ENCODE measurements at regions not wholly inside any gene's neighbourhood (a gene's known extent, or its start where the extent isn't known, plus 50 kb on each side); places are given as distances from the start of the nearest gene placed in this dataset.

DNA sequence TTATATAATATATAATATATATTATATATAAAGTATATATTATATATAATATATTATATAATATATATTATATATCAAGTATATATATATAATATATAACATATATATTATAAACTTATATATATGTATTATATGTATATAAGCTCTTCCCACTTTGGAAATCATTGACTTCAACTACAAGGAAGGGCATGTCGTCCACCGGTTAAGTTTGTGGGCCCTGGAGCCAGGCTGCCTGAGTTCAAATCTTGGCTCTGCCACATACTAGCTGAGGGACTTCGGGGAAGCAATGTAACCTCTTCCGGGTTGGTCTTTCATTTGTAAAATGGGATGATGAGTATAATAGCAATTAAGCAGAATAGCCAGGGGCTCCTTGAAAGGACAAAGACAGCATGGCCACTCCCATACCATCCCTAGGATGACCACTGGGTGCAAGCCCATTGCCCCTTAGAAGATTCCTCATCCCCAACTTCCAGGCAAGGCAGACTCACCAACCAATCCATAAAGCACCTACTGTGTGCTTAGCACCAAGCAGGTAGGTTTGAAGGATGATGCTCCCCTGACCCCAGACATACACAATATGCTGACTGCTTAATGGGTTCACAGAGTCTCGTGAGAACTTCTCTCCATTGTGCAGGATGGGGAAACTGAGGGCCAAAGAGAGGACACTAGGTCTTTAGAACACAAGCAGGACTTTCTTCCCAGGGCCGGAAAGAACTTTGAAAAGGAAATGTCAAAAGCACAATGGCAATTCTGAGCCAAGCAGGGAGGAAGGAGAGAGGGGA lies 163.2 kb downstream of the MRPL14 start:
- no peaks in the 10 kb centered on the region for H3K9me3 ChIP-seq
- no peaks in the 10 kb centered on the region for H3K36me3 ChIP-seq (ENCODE audit: low read depth, missing control alignments)
- no peak overlapping the region for H3K27ac ChIP-seq
- no peaks in the 10 kb centered on the region for H3K4me1 ChIP-seq
- TF ChIP-seq, protein P1, sequence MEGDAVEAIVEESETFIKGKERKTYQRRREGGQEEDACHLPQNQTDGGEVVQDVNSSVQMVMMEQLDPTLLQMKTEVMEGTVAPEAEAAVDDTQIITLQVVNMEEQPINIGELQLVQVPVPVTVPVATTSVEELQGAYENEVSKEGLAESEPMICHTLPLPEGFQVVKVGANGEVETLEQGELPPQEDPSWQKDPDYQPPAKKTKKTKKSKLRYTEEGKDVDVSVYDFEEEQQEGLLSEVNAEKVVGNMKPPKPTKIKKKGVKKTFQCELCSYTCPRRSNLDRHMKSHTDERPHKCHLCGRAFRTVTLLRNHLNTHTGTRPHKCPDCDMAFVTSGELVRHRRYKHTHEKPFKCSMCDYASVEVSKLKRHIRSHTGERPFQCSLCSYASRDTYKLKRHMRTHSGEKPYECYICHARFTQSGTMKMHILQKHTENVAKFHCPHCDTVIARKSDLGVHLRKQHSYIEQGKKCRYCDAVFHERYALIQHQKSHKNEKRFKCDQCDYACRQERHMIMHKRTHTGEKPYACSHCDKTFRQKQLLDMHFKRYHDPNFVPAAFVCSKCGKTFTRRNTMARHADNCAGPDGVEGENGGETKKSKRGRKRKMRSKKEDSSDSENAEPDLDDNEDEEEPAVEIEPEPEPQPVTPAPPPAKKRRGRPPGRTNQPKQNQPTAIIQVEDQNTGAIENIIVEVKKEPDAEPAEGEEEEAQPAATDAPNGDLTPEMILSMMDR (IDR thresholded peaks at IDR 0.05), result no peak
- TF ChIP-seq POLR2A (IDR thresholded peaks at IDR 0.05), result no peak
- intact Hi-C loops (cut with DNase I; ENCODE audit: low total_unique reads), result no loop called here
- no peak overlapping the region for H3K4me3 ChIP-seq
- WGBS, 2 donors, result 59 to 70% methylated on average over 6 of the region's 6 CpGs
- no peaks in the 10 kb centered on the region for H3K27me3 ChIP-seq
- DNase-seq, result no peak

DNA sequence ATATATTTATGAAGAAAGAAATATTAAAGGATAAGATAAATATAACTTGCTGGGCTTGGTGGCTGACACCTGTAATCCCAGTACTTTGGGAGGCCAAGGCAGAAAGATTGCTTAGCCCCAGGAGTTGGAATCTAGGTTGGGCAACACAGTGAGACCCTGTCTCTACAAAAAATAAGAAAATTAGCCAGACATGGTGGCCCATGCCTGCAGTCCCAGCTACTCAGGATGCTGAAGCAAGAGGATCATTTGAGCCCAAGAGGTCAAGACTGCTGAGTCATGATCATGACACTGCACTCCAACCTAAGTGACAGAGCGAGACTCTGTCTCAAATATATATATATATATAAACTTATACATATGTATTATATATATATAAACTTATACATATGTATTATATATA lies 164.0 kb downstream of the MRPL14 start:
- Histone ChIP-seq H3K4me1 (no peaks in the 10 kb centered on the region), H3K27ac (no peak overlapping the region), H3K9me3 (no peaks in the 10 kb centered on the region), H3K36me3 (ENCODE audit: low read depth, missing control alignments) (no peaks in the 10 kb centered on the region), H3K4me3 (no peak overlapping the region), H3K27me3 (no peaks in the 10 kb centered on the region)
- intact Hi-C loops (cut with DNase I; ENCODE audit: low total_unique reads), result no loop called here
- no peak for TF ChIP-seq POLR2A (IDR thresholded peaks at IDR 0.05)
- TF ChIP-seq, protein P1 (IDR thresholded peaks at IDR 0.05), result no peak
- 90 to 97% methylated on average over 1 of the region's 1 CpG for WGBS, 2 donors
- DNase-seq, result no peak

DNA sequence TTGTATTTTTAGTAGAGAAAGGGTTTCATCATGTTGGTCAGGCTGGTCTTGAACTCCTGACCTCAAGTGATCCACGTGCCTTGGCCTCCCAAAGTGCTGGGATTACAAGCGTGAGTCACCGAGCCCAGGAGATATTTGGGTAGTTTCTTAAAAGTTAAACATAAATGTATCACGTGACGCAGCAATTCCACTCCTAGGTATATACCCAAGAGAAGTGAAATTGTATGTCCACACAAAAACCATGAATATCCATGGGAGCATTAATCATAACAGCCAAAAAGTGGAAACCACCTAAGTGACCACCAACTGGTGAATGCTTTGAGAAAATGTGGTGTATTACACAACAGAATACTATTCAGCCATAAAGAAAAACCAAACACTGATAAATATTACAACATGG lies 164.8 kb downstream of the MRPL14 start:
- no peaks in the 10 kb centered on the region for H3K9me3 ChIP-seq
- no peak for TF ChIP-seq POLR2A (IDR thresholded peaks at IDR 0.05)
- TF ChIP-seq, protein P1 (IDR thresholded peaks at IDR 0.05), result no peak
- H3K4me1 ChIP-seq, result no peaks in the 10 kb centered on the region
- 85 to 94% methylated on average over 5 of the region's 5 CpGs for WGBS, 2 donors
- H3K4me3 ChIP-seq, result no peak overlapping the region
- H3K36me3 ChIP-seq (ENCODE audit: low read depth, missing control alignments), result no peaks in the 10 kb centered on the region
- intact Hi-C loops (cut with DNase I; ENCODE audit: low total_unique reads), result no loop called here
- DNase-seq, result no peak
- no peaks in the 10 kb centered on the region for H3K27me3 ChIP-seq
- H3K27ac ChIP-seq, result no peak overlapping the region

DNA sequence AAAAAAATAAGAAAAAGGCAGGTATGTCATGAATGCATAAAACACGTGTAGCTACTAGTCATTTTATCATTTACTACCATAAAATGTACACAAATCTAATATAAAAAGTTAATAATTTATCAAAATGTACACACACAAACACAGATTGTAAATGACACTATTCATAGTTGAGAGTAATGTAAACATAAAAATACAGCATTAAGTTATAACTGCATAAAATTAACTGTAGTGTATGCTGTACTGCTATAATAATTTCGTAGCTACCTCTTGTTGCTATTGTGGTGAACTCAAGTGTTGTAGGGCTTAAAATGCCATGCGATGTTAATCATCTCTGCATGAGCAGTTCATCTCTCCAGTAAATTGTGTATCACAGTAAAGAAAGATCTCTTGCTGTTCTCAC lies 170.0 kb downstream of the MRPL14 start:
- no peak overlapping the region for H3K27ac ChIP-seq
- TF ChIP-seq, protein P1 (IDR thresholded peaks at IDR 0.05), result no peak
- TF ChIP-seq POLR2A (IDR thresholded peaks at IDR 0.05), result no peak
- H3K9me3 ChIP-seq, result no peaks in the 10 kb centered on the region
- H3K36me3 ChIP-seq (ENCODE audit: low read depth, missing control alignments), result no peaks in the 10 kb centered on the region
- no peak for DNase-seq
- H3K27me3 ChIP-seq, result no peaks in the 10 kb centered on the region
- intact Hi-C loops (cut with DNase I; ENCODE audit: low total_unique reads), result loop anchor here (10.0 kb wide), 1 partner anchor 182 kb away; the partner anchor contains the start of gene VEGFA
- 65 to 76% methylated on average over 3 of the region's 3 CpGs for WGBS, 2 donors
- H3K4me1 ChIP-seq, result peaks cover 4% of the 10 kb centered on the region
- H3K4me3 ChIP-seq, result no peak overlapping the region

DNA sequence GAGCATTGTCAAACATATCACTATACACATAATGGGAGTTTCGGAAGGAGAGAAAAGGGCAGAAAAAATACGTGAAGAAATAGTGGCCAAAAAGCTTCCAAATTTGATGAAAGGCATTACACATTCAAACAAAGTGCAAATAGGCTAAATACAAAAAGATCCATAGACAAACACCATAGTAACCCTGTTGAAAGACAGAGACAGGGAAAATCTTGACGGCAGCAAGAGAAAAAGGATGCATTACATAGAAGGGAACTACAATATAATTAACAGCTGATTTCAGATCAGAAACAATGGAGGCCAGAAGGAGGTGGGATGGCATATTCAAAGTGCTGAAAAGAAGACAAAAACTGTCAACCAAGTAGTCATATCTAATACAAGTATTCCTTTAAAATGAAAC lies 170.8 kb downstream of the MRPL14 start:
- no peak for DNase-seq
- no peaks in the 10 kb centered on the region for H3K36me3 ChIP-seq (ENCODE audit: low read depth, missing control alignments)
- no peaks in the 10 kb centered on the region for H3K27me3 ChIP-seq
- WGBS, 2 donors, result 91 to 96% methylated on average over 3 of the region's 3 CpGs
- H3K9me3 ChIP-seq, result no peaks in the 10 kb centered on the region
- H3K4me1 ChIP-seq, result peaks cover 4% of the 10 kb centered on the region
- H3K27ac ChIP-seq, result no peak overlapping the region
- TF ChIP-seq, protein P1 (IDR thresholded peaks at IDR 0.05), result no peak
- TF ChIP-seq POLR2A (IDR thresholded peaks at IDR 0.05), result no peak
- intact Hi-C loops (cut with DNase I; ENCODE audit: low total_unique reads), result loop anchor here (10.0 kb wide), 1 partner anchor 182 kb away; the partner anchor contains the start of gene VEGFA
- H3K4me3 ChIP-seq, result no peak overlapping the region
